HG03066 (cell line): ENCODE measurements at regions not wholly inside any gene's neighbourhood (a gene's known extent, or its start where the extent isn't known, plus 50 kb on each side); places are given as distances from the start of the nearest gene placed in this dataset.
A peak's percentile ranks its signal among the peaks of the same experiment; 100 is the strongest.
"Not testable (repeated sequence)": the region's sequence is repeated elsewhere in the genome, so short reads cannot be mapped to it uniquely, and the experiment has no call there.

Experiments
- ATAC-seq: cut with Tn5 transposase; IDR thresholded peaks from one replicate; pipeline ENCODE4 v1.9.1; 2021; ENCODE audit warnings: low read depth; ENCODE audit not compliant: unreplicated experiment

- ATAC-seq, result peak; percentile 80
Measured at GRCh38 chr2:75432761-75433361, 127.9 kb downstream of the EVA1A start.

GRCh38 chr2:75431763-75432162 is 129.0 kb downstream of the EVA1A start:
- ATAC-seq, result peak; percentile 55

DNA sequence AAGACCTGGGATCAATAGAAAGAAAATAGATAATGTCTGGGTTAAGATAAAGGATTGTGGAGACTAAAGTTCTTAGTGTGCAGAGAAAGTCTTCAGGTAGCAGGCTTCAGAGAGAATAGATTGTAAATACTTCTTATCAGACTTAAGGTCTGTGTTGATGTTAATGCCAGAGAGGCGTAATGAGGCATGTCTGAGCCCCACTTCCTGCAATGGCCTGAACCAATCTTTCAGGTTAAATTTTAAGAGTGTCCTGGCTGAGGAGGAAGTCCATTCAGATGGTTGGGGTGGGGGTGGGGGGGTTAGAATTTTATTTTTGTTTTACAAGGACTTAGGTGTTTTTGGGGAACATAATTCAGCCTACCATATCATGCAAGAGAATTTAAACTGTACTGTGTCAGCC is 129.5 kb downstream of the EVA1A start:
- no peak for ATAC-seq

GRCh38 chr2:75430449-75430848 is 130.3 kb downstream of the EVA1A start:
- ATAC-seq, result not testable (repeated sequence)

DNA sequence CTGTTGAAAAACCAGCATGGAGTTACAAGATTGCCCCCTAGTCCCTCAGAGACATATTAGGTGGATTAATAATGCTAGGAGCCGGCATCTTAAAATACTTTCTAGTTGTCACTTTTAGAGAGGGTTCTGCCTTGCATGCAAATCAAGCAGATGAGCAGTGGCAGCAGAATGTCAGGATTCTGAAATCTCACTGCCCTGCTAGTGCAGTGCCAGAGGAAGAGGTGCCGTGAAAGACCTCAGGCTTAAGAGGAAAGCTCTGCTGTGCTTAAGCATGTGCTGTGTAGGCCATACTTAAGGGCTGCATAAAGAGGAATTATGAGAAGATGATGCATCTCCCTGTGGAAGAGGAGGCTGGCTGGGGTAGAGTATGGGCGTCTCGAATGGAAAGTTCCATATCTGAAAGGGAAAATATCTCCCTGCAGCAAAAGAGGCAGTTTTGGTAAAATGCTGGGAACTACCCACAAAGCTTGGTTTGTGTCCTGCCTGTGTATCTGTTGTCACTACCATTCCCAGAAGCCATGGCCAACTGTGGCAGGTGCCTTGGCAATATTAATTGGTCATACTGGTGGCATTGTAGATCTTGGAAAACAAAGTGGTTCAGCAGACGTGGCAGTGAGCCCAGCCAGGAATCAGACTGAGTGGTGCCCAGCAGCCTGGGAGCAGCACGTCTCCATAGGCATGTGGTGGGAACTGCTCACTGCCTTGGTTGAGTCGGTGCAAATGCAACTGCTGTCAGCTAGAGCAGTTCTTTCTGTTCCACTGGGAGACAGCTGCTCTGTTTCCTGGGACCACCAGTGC is 131.9 kb downstream of the EVA1A start:
- ATAC-seq, result no peak

DNA sequence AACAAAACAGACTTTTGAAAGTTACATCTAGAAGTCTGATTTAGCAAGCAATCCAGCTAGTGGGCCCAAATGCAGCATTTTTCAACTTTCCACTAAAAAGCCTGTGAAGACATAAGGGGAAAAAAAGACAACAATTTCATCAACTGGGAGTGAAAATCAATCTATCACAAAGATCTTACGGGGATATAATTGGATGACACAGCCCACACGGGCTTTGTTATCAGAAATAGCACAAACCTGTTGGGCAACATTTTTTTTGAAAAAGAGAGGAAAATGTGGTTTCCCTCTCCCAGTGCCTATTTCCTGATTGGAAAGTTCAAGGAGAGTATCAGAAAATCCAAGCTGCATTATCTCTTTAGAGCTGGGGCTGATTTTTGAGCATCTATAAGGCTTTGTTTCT is 132.7 kb downstream of the EVA1A start:
- no peak for ATAC-seq

- ATAC-seq, result no peak
Measured at GRCh38 chr2:75424936-75425619, 135.7 kb downstream of the EVA1A start.

DNA sequence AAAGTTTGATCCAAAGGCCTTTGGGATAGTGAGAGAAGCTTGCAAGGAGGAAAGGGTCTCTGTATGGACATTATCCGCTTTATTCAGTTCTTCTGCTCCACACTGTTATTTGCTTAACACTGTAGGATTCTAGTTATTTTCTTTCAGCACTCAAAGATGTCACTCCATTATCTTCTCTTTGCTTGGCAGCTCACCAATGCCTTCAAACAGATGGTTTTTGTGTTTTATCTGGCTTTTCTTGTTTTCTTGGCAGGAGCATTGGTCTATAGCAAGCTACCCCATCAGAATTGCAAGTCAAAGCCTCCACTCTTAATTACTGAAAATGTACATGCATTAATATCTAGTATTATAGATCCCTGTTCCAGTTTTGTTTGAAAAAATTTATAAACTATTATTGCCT is 138.8 kb downstream of the EVA1A start:
- ATAC-seq, result no peak

GRCh38 chr2:75416420-75417342 is 144.1 kb downstream of the EVA1A start:
- peak; percentile 72 for ATAC-seq

- ATAC-seq, result no peak
Measured at GRCh38 chr2:75415731-75416130, 145.0 kb downstream of the EVA1A start.

DNA sequence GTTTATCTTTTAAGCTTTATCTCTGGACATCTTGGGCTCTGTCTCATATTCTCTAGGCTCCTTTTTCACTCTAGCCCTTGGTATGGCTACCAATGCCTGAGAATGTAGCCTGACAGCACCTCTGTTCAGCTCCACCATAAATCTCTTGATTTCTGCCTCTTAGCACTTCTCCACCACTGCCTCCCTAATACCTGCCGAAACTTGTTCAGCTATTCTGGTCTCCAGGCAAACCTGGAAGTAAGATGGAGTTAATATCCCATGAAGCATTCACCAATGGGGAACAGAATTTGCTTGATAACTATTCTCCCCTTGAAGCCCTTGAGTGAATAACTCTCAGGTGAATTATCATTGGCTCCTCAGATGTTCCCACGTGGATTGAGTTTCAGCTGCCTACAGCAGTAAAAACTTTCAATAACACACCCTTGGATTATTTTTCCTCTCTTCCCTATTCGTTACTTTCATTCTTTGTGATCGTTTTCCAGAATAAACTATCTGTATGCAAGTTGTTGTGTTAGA is 145.6 kb downstream of the EVA1A start:
- no peak for ATAC-seq

GRCh38 chr2:75411574-75411973 is 149.2 kb downstream of the EVA1A start:
- no peak for ATAC-seq

- ATAC-seq, result no peak
Measured at GRCh38 chr2:75410702-75411101, 150.0 kb downstream of the EVA1A start.

DNA sequence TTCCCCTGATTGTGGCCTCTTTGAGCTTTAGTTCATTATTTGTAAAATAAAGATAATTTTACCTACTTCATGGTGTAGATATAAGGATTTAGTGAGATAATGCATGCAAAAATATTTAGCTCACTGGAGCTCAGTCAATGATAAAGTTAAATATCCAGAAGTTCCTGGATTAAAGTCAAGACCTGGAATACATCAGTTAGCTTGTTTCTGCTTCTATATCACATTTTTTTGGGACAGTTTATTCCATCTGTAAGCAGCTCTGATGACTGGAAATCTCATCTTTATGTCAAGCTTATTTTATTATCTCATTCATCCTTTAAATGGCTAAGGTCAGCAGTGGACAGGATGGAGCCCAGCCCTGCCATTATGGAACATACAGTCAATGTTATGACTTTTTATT is 152.0 kb downstream of the EVA1A start:
- no peak for ATAC-seq

DNA sequence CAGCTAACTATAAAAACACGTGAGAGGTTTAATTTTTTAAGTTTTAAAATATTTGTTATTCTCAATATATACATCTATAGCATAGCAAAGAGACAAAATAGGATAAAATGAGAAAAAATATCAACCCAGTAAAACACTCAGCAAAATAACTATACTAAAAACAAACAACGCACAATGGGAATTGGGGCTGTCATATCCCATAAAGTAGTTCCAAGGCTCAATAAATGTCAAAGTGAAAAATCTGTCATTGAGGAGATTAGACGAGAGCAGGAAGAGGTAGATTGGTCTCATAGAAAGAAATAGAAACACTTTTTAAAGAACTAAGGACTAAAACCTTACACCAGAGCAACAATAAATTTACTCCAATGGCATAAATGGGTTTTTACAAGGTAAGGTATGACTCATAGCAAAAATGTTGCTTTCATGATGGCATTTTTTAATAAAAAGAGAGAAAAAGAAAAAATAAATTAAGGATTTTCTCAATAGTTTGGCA is 153.7 kb downstream of the EVA1A start:
- no peak for ATAC-seq

DNA sequence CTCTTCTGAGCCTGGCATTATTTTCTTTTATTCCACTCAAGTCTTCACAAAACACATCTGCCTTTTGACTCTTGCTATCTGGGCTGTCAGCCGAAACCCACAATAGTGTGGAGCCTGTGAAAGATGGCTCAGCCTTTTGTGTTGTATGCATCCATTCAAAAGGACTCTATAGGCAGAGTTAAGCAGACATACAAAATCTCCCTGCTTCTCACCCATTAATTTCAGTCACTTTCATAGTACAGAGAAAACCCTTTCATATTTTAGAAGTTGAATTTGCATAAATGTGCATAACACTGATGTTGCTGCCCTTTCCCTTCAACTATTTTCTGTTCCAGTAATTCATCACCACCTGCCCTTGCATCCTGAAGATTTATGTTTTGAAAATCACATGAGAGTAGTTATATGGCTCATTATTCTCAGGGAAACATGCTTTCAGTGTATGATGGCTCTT is 154.6 kb downstream of the EVA1A start:
- no peak for ATAC-seq

DNA sequence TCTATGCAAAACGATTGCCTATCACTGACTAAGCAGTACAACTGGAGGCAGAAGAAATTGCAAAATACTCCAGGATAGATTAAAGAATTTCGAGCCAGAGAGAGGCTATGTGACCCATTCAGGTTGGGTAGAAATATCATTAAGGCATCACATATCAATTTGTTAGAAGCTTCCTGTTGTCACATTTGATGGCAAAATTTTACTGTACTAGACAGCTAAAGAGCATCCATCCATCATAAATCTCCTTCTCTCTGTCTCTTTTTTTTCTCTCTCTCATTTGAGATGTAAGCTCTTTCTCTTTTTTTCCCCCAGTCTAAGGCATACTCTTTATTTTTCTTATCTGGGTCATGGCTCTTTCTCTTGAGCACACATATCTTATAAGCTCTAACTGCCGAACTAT is 155.7 kb downstream of the EVA1A start:
- no peak for ATAC-seq

GRCh38 chr2:75403991-75404428 is 156.7 kb downstream of the EVA1A start:
- no peak for ATAC-seq

GRCh38 chr2:75396314-75396713 is 164.4 kb downstream of the EVA1A start:
- ATAC-seq, result no peak

- ATAC-seq, result not testable (repeated sequence)
Measured at GRCh38 chr2:75394764-75395163, 166.0 kb downstream of the EVA1A start.
